Esophagus muscularis mucosa (tissue), 4 donors: ENCODE measurements at regions not wholly inside any gene's neighbourhood (a gene's known extent, or its start where the extent isn't known, plus 50 kb on each side); places are given as distances from the start of the nearest gene placed in this dataset.
"Not testable (repeated sequence)": the region's sequence is repeated elsewhere in the genome, so short reads cannot be mapped to it uniquely, and the experiment has no call there.

Experiments used
- CTCF ChIP-seq, 3 experiments: fragments of 200-600 bp in 2 of 3; fragments of 450-650 bp in 1 of 3; sonication (generic) in 2 of 3; IDR thresholded peaks; one replicate each; pipeline ENCODE4 v1.5.1; 2017 to 2019; ENCODE audit warnings: antibody characterized with exemption in 3 of 3, mild to moderate bottlenecking in 2 of 3, moderate library complexity in 1 of 3
- EP300 ChIP-seq: sonication (generic); formaldehyde crosslinking; IDR thresholded peaks from one replicate; pipeline ENCODE4 v1.6.1; 2017; ENCODE audit warnings: antibody characterized with exemption
- POLR2A ChIP-seq: fragments of 450-650 bp; IDR thresholded peaks from one replicate; pipeline ENCODE4 v1.6.1; 2017; ENCODE audit warnings: antibody characterized with exemption, moderate library complexity, mild to moderate bottlenecking, low read depth
- POLR2AphosphoS5 ChIP-seq, 2 donors: sonication (generic); formaldehyde crosslinking; IDR thresholded peaks; one replicate each; pipeline ENCODE4 v1.6.1; 2017; ENCODE audit warnings: antibody characterized with exemption in 2 of 2

DNA sequence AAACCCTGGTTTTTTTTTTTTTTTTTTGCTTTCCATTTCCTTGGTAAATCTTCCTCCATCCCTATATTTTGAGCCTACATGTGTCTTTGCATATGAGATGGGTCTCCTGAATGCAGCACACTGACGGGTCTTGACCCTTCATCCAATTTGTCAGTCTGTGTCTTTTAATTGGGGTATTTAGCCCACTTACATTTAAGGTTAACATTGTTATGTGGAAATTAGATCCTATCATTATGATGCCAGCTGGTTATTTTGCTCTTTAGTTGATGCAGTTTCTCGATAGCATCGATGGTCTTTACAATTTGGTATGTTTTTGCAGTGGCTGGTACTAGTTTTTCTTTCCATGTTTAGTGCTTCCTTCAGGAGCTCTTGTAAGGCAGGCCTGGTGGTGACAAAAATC, 603.2 kb upstream of the MAP3K7 start:
- not testable (repeated sequence) for TF ChIP-seq CTCF (IDR thresholded peaks at IDR 0.05); POLR2A; EP300; POLR2AphosphoS5 (IDR thresholded peaks at IDR 0.05)
